Adipocyte (in vitro differentiated cells): ENCODE measurements at regions not wholly inside any gene's neighbourhood (a gene's known extent, or its start where the extent isn't known, plus 50 kb on each side); places are given as distances from the start of the nearest gene placed in this dataset.

Source experiments
- DNase-seq: peaks from one replicate; pipeline ENCODE4 v3.0.0-alpha.2; 2015; ENCODE audit warnings: low read depth
- H3K27me3 ChIP-seq: replicated peaks from 2 replicates; pipeline ENCODE4 v1.7.0; 2013; ENCODE audit warnings: mild to moderate bottlenecking, low read length, moderate library complexity; ENCODE audit not compliant: control insufficient read depth, insufficient read depth
- H3K36me3 ChIP-seq: 2 replicates; pipeline ENCODE4 v1.7.0; 2013; ENCODE audit warnings: low read length, mild to moderate bottlenecking, moderate library complexity; ENCODE audit not compliant: control insufficient read depth, insufficient read depth, severe bottlenecking
- H3K4me1 ChIP-seq: 2 replicates; pipeline ENCODE4 v1.7.0; 2013; ENCODE audit warnings: mild to moderate bottlenecking, low read length, moderate library complexity; ENCODE audit not compliant: control insufficient read depth, insufficient read depth
- H3K4me3 ChIP-seq: 2 replicates; pipeline ENCODE4 v1.7.0; 2013; ENCODE audit warnings: mild to moderate bottlenecking, low read length, moderate library complexity
- H3K9ac ChIP-seq: 2 replicates; pipeline ENCODE4 v1.7.0; 2013; ENCODE audit warnings: mild to moderate bottlenecking, low read length, moderate library complexity
- H3K9me3 ChIP-seq: 2 replicates; pipeline ENCODE4 v1.7.0; 2013; ENCODE audit warnings: mild to moderate bottlenecking, low read length, moderate library complexity; ENCODE audit not compliant: control insufficient read depth

DNA sequence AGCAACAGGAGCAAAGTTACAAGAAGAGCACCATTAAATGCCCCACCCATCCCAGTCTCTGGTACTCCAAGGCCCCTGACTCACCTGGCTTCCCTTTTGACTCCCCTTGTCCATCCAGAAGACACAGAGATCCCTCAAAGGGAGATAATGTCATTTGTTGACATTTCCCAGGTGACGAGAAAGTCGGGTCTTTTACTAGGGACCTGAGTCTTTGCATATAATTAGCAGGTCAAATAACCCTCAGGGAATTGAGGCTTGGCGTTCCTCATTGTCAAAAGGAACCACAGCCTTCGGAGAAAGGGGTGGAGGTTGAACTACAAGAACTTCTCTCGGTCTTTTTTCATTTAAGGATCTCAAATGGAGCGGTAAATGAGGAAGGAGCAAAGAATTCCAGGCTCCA, 133.2 kb downstream of the PROX1 start:
- no peak for DNase-seq
- no peak overlapping the region for H3K4me3 ChIP-seq
- H3K36me3 ChIP-seq: no peaks in the 10 kb centered on the region
- H3K4me1 ChIP-seq: no peaks in the 10 kb centered on the region
- no peaks in the 10 kb centered on the region for H3K27me3 ChIP-seq
- H3K9ac ChIP-seq: no peak overlapping the region
- peaks cover 21% of the 10 kb centered on the region for H3K9me3 ChIP-seq

DNA sequence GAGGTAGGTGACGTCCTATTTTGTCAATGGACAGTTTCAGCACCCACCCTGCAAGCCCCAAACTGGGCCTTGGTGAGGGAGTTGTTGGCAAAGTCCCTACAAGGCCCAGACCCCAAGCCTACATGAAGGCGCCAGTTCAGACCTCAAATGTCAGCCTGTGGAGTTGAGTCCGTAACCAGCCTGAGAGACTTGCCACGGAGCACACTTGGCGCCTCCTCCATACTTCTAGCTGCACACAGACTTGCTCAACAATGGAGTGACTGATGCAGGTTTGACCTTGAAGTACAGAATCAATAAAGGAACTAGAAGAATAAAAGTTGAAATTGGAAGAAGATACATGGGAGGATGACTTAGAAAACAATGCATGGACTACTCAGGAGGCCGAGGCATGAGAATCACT, 134.3 kb downstream of the PROX1 start:
- H3K4me1 ChIP-seq: no peaks in the 10 kb centered on the region
- DNase-seq: no peak

DNA sequence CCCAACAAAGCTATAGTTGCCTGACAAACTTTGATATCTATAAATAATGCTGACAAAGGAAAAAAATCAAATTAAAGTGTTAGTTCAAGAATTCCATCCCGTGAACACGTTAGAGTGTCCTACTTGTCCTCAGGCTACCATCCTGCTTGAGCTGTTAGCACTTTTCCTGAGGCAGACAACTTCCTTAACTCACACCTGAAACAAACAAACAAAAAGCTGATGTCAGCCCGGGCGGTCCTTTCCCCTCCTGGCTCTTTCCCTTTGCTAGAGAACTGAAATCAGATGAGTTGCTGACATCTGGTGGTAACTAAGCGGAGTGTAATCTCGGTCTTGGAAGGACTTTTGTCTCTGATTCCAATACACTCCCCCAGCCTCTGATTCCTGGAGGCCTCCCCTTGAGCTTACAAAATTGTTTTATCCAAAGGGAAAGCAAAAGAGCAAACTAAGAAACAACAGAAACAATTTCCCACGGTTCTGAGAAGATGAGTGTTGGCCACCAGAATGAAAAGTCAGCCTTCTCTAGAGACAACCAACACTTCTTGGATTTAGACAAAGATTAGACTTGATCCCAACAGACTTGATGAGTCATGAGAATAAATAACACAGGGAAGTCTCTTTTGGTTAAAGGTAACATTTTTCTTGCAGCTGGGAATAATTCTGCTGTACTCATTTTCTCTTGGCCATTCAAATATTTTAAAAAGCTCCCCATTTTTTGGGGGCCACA, 135.4 kb downstream of the PROX1 start:
- H3K36me3 ChIP-seq: no peaks in the 10 kb centered on the region
- DNase-seq: peak; percentile 85
- no peak overlapping the region for H3K4me3 ChIP-seq
- H3K27me3 ChIP-seq: no peaks in the 10 kb centered on the region
- H3K9ac ChIP-seq: no peak overlapping the region
- H3K9me3 ChIP-seq: peaks cover 7% of the 10 kb centered on the region
- H3K4me1 ChIP-seq: no peaks in the 10 kb centered on the region

More for the DNA sequence above, 134.3 kb downstream of the PROX1 start:
- H3K27me3 ChIP-seq: no peaks in the 10 kb centered on the region
- no peak overlapping the region for H3K9ac ChIP-seq
- peaks cover 18% of the 10 kb centered on the region for H3K9me3 ChIP-seq
- no peak overlapping the region for H3K4me3 ChIP-seq
- no peaks in the 10 kb centered on the region for H3K36me3 ChIP-seq

DNA sequence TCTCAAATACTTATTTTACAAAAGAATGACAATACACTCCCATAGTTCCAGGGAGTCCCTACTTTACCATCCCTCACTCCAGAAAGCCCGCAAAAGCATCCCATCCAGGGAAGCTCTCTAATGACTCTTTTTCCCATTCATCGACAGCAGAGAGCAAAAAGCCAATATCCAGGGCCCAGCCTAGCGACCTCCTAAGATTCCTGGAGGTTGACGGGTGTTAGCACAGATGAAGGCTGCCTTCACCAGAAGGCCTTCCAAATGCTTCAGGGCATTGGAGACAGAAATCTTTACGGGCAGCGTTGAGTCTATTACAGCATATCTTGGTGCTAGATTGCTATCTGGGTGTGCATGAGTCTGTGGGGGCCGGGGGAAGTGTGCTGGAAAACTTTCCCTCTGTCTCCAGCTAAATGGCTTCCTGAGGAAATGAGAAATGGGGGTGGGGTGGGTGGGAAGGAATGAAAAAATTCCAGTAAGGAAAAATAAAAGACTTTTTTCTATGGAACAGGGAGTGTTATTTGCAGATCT, 136.6 kb downstream of the PROX1 start:
- Histone ChIP-seq H3K4me3 (no peak overlapping the region), H3K4me1 (no peaks in the 10 kb centered on the region), H3K27me3 (no peaks in the 10 kb centered on the region), H3K36me3 (no peaks in the 10 kb centered on the region), H3K9ac (no peak overlapping the region), H3K9me3 (no peaks in the 10 kb centered on the region)
- no peak for DNase-seq

DNA sequence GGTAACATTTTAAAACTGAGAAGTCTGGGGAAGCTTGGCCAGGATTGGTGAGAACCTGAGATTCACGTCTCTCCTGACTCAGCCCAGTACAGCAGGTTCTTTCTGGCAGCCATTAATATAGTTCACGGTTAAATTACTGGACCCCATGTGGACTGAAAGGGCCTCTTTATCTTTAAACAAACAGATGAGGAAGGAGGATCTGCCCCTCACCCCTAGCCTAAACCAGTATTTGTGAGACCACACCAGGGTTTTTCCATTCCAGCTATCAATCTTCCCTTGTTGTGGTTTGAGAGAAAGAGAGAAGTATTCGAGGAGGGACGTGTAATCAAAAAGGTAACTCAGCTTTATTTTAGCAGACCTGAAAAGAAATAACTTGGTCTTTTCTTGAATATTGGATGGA, 137.1 kb downstream of the PROX1 start:
- no peaks in the 10 kb centered on the region for H3K4me1 ChIP-seq
- H3K9ac ChIP-seq: no peak overlapping the region
- no peak for DNase-seq

DNA sequence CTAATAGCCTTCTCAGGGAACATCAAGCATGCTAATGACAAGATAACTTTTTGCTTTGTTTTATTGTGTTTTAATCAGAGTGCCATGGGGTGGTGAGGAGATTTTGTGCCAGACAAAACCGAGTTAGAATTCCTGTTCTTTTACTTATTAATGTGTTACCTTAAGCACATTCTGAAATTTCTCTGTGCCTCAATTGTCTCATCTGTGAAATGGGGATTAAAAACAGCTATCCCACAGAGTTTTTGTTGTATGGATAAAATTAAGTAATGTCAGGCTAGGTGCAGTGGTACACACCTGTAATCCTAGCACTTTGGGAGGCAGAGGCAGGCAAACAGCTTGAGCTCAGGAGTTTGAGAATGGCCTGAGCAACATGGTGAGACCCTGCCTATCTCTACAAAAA, 138.0 kb downstream of the PROX1 start:
- H3K4me3 ChIP-seq: no peak overlapping the region
- H3K9me3 ChIP-seq: peaks cover under 1% of the 10 kb centered on the region
- H3K4me1 ChIP-seq: no peaks in the 10 kb centered on the region
- H3K27me3 ChIP-seq: no peaks in the 10 kb centered on the region
- no peak for DNase-seq
- no peaks in the 10 kb centered on the region for H3K36me3 ChIP-seq
- H3K9ac ChIP-seq: no peak overlapping the region

More for the DNA sequence above, 137.1 kb downstream of the PROX1 start:
- H3K27me3 ChIP-seq: no peaks in the 10 kb centered on the region
- H3K4me3 ChIP-seq: no peak overlapping the region
- no peaks in the 10 kb centered on the region for H3K36me3 ChIP-seq
- no peaks in the 10 kb centered on the region for H3K9me3 ChIP-seq

GRCh38 chr1:214126697-214127146, 138.9 kb downstream of the PROX1 start:
- no peak overlapping the region for H3K4me3 ChIP-seq
- H3K9ac ChIP-seq: no peak overlapping the region
- H3K27me3 ChIP-seq: peaks cover 5% of the 10 kb centered on the region
- no peaks in the 10 kb centered on the region for H3K36me3 ChIP-seq
- no peak for DNase-seq
- peaks cover 4% of the 10 kb centered on the region for H3K9me3 ChIP-seq
- H3K4me1 ChIP-seq: no peaks in the 10 kb centered on the region

DNA sequence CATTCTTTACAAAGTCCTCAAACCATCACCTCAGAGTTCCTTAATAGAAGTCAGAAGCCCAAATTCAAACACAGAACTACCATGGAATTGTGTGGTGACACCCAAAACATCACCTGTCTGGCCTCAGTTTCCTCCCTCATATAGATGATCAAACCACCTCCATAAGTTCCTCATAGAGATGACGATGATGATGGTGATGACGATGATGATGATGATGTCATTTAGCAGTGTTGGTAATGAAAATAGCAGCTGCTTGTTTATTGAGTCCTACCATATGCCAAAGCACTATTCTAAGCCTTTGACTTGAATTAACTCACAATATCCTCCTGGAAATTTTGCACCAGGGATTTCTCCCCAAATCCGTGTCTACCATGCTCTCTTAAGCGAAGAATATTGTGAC, 139.9 kb downstream of the PROX1 start:
- no peak overlapping the region for H3K9ac ChIP-seq
- H3K36me3 ChIP-seq: no peaks in the 10 kb centered on the region
- H3K9me3 ChIP-seq: peaks cover 4% of the 10 kb centered on the region
- H3K4me1 ChIP-seq: no peaks in the 10 kb centered on the region
- DNase-seq: no peak
- H3K27me3 ChIP-seq: peaks cover 13% of the 10 kb centered on the region
- H3K4me3 ChIP-seq: no peak overlapping the region

GRCh38 chr1:214135886-214136285, 145.1 kb upstream of the SMYD2 start:
- no peaks in the 10 kb centered on the region for H3K4me1 ChIP-seq
- H3K36me3 ChIP-seq: no peaks in the 10 kb centered on the region
- H3K27me3 ChIP-seq: peaks cover 22% of the 10 kb centered on the region
- no peak overlapping the region for H3K9ac ChIP-seq
- no peak overlapping the region for H3K4me3 ChIP-seq
- no peak for DNase-seq
- H3K9me3 ChIP-seq: peaks cover 6% of the 10 kb centered on the region

DNA sequence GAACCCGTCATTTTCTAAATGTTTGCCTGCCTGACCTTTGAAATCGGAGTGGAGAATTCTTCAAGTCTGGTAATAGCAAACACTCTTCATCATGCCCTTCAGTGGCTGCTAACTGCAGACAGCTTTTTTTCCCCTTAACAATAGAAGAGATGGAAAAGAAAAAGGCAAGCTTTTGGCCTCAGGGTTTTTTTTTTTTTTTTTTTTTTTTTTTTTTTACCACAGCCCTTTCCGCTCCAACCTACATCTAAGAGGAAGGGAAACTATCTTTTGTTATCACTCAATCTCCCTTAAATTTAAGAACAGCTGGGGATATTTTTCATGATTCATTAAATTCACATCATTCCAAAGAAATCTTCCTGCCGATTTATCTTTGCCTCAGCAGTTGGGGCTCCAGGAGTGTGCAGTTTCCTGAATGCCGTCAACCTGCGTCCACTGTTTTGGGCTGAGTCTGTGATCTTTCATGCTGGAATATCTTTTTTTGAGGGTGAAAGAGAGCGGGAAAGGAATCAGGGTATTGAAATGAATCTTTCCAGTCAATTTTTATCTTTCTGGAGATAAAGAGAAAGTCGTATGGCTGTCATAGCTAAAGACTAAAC, 144.5 kb upstream of the SMYD2 start:
- peak; percentile 7 for DNase-seq
- H3K27me3 ChIP-seq: peaks cover 20% of the 10 kb centered on the region
- H3K9ac ChIP-seq: no peak overlapping the region
- H3K9me3 ChIP-seq: peaks cover 3% of the 10 kb centered on the region
- no peaks in the 10 kb centered on the region for H3K36me3 ChIP-seq
- H3K4me1 ChIP-seq: no peaks in the 10 kb centered on the region
- H3K4me3 ChIP-seq: no peak overlapping the region

DNA sequence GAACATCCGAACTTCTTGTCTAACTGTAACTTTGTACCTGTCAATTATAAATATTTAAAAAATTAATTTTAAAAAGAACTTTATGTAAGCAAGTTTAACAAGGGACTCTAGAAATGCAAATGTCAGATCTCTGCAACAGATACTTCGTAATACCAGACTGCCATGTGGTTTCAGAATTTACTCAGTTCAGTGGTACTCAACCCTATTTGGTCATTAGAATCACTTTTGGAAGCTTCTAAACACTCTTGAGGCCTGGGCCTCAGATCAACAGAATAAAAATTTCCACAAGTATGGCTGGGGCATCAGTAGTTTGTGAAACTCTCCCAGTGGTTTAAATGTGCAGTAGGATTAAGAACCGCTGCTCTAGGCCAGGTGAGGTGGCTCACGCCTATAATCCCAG, 139.5 kb upstream of the SMYD2 start:
- peaks cover 15% of the 10 kb centered on the region for H3K27me3 ChIP-seq
- no peaks in the 10 kb centered on the region for H3K4me1 ChIP-seq
- no peaks in the 10 kb centered on the region for H3K36me3 ChIP-seq
- DNase-seq: no peak
- H3K9ac ChIP-seq: no peak overlapping the region
- H3K4me3 ChIP-seq: no peak overlapping the region
- H3K9me3 ChIP-seq: no peaks in the 10 kb centered on the region
